ENCODE measurements at regions not wholly inside any gene's neighbourhood (a gene's known extent, or its start where the extent isn't known, plus 50 kb on each side); places are given as distances from the start of the nearest gene placed in this dataset.

DNA sequence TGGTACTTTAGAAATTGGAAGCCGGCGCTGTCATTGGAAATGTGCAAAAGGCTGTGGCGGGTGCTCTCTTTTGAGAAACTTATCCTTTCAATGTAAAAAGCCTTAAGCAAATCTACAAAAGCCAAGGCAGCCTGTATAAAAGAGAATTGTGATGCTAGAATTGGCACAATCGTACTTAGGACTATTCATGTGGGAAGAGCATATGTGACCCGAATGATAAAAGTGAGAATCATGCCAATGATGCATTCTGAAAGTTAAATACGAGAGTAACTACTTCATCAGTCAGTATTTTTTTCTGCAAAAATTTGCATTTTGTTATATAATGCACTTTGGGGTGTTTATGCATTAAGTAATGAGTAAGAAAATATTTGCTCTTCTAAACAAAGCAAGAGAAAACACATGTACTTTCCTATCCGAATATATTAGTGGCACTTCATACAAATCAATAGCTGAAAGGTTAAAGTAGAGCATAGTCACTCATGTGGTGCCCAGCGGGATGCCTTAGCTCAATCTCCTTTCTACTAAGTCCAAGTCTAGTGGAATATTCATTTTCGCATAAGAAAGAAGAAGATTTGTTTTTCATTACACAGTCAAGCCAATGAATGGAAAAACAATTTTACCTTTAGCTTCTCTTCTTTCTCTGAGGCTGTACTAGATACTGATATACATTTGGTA, 1256.6 kb upstream of the B3GALT2 start:
- 20% methylated on average over 9 of the region's 9 CpGs for WGBS (ENCODE audit: insufficient coverage, insufficient replicate concordance, low lambda C conversion rate, missing lambda C conversion rate)
- Histone ChIP-seq H3K27me3 (replicated peaks in 1 of 2; ENCODE audit: control insufficient read depth in 2 of 2, insufficient read depth in 2 of 2, low read length in 1 of 2) (no peaks in the 10 kb centered on the region), H3K4me2 (ENCODE audit: control insufficient read depth, insufficient read depth) (no peak overlapping the region), H3K79me2 (ENCODE audit: control insufficient read depth, insufficient read depth, low read length) (no peaks in the 10 kb centered on the region), H3K4me1 (ENCODE audit: control insufficient read depth, insufficient read depth, low read length) (no peaks in the 10 kb centered on the region), H3K27ac (ENCODE audit: control insufficient read depth, insufficient read depth) (no peak overlapping the region), H3K9ac (ENCODE audit: control insufficient read depth, insufficient read depth, low read length) (no peak overlapping the region), H3K4me3 (no peak overlapping the region), H4K20me1 (ENCODE audit: control insufficient read depth, insufficient read depth) (no peaks in the 10 kb centered on the region), H3K36me3 (ENCODE audit: control insufficient read depth in 2 of 2, insufficient read depth in 2 of 2, low read length in 1 of 2) (no peaks in the 10 kb centered on the region), H3K9me3 (replicated peaks; ENCODE audit: control insufficient read depth, insufficient read depth, low read length) (no peaks in the 10 kb centered on the region), H2AFZ (ENCODE audit: control insufficient read depth, low read depth, low read length) (no peak overlapping the region)
- in situ Hi-C loops (cut with MboI) (no loop called here), intact Hi-C loops (cut with micrococcal nuclease; ENCODE audit: unreplicated experiment) (no loop called here)
- no TSS peak for BruUV-seq (replicated peaks)
- POLR2A ChIA-PET, result no interaction called here
- RAD21 ChIA-PET (ENCODE audit: unreplicated experiment), result no interaction called here
- CTCF ChIA-PET, result no interaction called here
- SMC1A ChIA-PET (ENCODE audit: uncharacterized antibody, unreplicated experiment), result no interaction called here
- no peak for DNase-seq (ENCODE audit: low read depth, low spot score)
- ATAC-seq, result no peak
- FAIRE-seq, result no peak
- no peak for TF ChIP-seq IKZF1 (conservative IDR thresholded peaks at IDR 0.05)
- TF ChIP-seq, protein P1, sequence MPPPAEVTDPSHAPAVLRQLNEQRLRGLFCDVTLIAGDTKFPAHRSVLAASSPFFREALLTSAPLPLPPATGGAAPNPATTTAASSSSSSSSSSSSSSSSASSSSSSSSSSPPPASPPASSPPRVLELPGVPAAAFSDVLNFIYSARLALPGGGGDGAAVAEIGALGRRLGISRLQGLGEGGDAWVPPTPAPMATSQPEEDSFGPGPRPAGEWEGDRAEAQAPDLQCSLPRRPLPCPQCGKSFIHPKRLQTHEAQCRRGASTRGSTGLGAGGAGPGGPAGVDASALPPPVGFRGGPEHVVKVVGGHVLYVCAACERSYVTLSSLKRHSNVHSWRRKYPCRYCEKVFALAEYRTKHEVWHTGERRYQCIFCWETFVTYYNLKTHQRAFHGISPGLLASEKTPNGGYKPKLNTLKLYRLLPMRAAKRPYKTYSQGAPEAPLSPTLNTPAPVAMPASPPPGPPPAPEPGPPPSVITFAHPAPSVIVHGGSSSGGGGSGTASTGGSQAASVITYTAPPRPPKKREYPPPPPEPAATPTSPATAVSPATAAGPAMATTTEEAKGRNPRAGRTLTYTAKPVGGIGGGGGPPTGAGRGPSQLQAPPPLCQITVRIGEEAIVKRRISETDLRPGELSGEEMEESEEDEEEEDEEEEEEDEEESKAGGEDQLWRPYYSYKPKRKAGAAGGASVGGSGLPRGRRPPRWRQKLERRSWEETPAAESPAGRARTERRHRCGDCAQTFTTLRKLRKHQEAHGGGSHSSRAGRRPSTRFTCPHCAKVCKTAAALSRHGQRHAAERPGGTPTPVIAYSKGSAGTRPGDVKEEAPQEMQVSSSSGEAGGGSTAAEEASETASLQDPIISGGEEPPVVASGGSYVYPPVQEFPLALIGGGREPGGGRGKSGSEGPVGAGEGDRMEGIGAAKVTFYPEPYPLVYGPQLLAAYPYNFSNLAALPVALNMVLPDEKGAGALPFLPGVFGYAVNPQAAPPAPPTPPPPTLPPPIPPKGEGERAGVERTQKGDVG (CRISPR knock-in tag; IDR thresholded peaks at IDR 0.05), result no peak

DNA sequence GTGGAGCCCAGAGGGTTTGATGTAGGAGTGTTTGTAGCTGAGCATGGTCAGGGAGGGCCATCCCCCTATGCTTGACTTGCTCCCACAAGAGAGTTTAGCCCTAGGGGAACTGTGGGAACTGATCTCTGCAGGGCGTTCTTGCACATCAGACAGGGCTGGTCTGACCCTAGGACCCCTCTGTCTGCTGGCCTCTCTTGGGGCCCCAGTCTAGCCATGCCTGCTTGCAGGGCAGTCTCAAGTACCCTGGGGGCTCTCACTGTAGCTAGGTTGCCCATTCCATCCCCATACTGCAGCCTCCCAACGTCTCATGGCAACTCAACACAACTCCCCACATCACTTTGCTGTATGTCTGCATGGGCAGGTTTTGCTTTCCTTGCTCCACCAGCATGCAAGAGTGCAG, 1250.7 kb upstream of the B3GALT2 start:
- no peaks in the 10 kb centered on the region for H3K27me3 ChIP-seq (replicated peaks in 1 of 2; ENCODE audit: control insufficient read depth in 2 of 2, insufficient read depth in 2 of 2, low read length in 1 of 2)
- no peaks in the 10 kb centered on the region for H3K9me3 ChIP-seq (replicated peaks; ENCODE audit: control insufficient read depth, insufficient read depth, low read length)
- intact Hi-C loops (cut with micrococcal nuclease; ENCODE audit: unreplicated experiment), result no loop called here
- no peaks in the 10 kb centered on the region for H4K20me1 ChIP-seq (ENCODE audit: control insufficient read depth, insufficient read depth)
- H3K4me2 ChIP-seq (ENCODE audit: control insufficient read depth, insufficient read depth), result no peak overlapping the region
- H3K36me3 ChIP-seq (ENCODE audit: control insufficient read depth in 2 of 2, insufficient read depth in 2 of 2, low read length in 1 of 2), result no peaks in the 10 kb centered on the region
- no peak overlapping the region for H3K9ac ChIP-seq (ENCODE audit: control insufficient read depth, insufficient read depth, low read length)
- H3K27ac ChIP-seq (ENCODE audit: control insufficient read depth, insufficient read depth), result no peak overlapping the region
- BruUV-seq (replicated peaks), result no TSS peak
- 0% methylated on average over 2 of the region's 2 CpGs for WGBS (ENCODE audit: insufficient coverage, insufficient replicate concordance, low lambda C conversion rate, missing lambda C conversion rate)
- no peaks in the 10 kb centered on the region for H3K79me2 ChIP-seq (ENCODE audit: control insufficient read depth, insufficient read depth, low read length)
- TF ChIP-seq TCF3 (IDR thresholded peaks at IDR 0.05; ENCODE audit: borderline replicate concordance, insufficient read depth, low read depth, low read length) (no peak), FOXM1 (IDR thresholded peaks at IDR 0.05; ENCODE audit: low read depth, low read length) (no peak), GABPA (IDR thresholded peaks at IDR 0.05; ENCODE audit: low read depth) (no peak)
- no peaks in the 10 kb centered on the region for H3K4me1 ChIP-seq (ENCODE audit: control insufficient read depth, insufficient read depth, low read length)
- CTCF ChIA-PET, result no interaction called here
- FAIRE-seq (no peak), ATAC-seq (no peak), DNase-seq (ENCODE audit: low read depth, low spot score) (no peak)
- SMC1A ChIA-PET (ENCODE audit: uncharacterized antibody, unreplicated experiment), result no interaction called here
- POLR2A ChIA-PET, result no interaction called here
- no peak overlapping the region for H3K4me3 ChIP-seq
- RAD21 ChIA-PET (ENCODE audit: unreplicated experiment), result no interaction called here
- H2AFZ ChIP-seq (ENCODE audit: control insufficient read depth, low read depth, low read length), result no peak overlapping the region
- in situ Hi-C loops (cut with MboI), result no loop called here
